Thyroid gland (tissue), 4 donors: ENCODE measurements at regions not wholly inside any gene's neighbourhood (a gene's known extent, or its start where the extent isn't known, plus 50 kb on each side); places are given as distances from the start of the nearest gene placed in this dataset.

ENCODE experiments used
- POLR2A ChIP-seq, 2 donors: fragments of 450-650 bp; IDR thresholded peaks; one replicate each; pipeline ENCODE4 v1.6.1; 2017; ENCODE audit warnings: antibody characterized with exemption in 2 of 2, mild to moderate bottlenecking in 2 of 2, moderate library complexity in 1 of 2
- TF ChIP-seq, protein P1 (sequence below), 6 experiments: fragments of 200-600 bp in 3 of 6; fragments of 450-650 bp in 3 of 6; sonication (generic) in 3 of 6; IDR thresholded peaks; one replicate each; pipeline ENCODE4 v1.5.1; 2016 to 2019; ENCODE audit warnings: antibody characterized with exemption in 6 of 6, mild to moderate bottlenecking in 2 of 6, inconsistent platforms in 1 of 6, moderate library complexity in 1 of 6

DNA sequence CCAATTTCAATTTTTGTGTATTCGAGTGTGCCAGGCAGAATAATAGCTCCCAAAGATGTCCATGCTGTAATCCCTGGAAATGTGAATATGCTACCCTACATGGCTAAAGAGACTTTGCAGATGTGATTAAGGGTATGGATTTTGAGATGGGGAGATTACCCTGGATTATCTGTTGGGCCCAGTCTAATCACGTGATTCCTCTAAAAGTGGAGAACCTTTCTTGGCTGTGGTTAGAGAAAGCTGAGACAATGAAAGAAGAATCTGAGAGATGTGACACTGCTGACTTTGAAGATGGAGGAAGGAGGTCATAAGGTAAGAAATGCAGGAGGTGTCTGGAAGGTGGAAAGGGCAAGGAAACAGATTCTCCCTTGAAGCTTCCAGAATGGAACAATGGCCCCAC lies 503.5 kb upstream of the PITX2 start:
- TF ChIP-seq, protein P1, sequence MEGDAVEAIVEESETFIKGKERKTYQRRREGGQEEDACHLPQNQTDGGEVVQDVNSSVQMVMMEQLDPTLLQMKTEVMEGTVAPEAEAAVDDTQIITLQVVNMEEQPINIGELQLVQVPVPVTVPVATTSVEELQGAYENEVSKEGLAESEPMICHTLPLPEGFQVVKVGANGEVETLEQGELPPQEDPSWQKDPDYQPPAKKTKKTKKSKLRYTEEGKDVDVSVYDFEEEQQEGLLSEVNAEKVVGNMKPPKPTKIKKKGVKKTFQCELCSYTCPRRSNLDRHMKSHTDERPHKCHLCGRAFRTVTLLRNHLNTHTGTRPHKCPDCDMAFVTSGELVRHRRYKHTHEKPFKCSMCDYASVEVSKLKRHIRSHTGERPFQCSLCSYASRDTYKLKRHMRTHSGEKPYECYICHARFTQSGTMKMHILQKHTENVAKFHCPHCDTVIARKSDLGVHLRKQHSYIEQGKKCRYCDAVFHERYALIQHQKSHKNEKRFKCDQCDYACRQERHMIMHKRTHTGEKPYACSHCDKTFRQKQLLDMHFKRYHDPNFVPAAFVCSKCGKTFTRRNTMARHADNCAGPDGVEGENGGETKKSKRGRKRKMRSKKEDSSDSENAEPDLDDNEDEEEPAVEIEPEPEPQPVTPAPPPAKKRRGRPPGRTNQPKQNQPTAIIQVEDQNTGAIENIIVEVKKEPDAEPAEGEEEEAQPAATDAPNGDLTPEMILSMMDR (IDR thresholded peaks at IDR 0.05): no peak
- no peak for TF ChIP-seq POLR2A (IDR thresholded peaks at IDR 0.05)
